HG03025 (cell line): ENCODE measurements at regions not wholly inside any gene's neighbourhood (a gene's known extent, or its start where the extent isn't known, plus 50 kb on each side); places are given as distances from the start of the nearest gene placed in this dataset.
"Not testable (repeated sequence)": the region's sequence is repeated elsewhere in the genome, so short reads cannot be mapped to it uniquely, and the experiment has no call there.

Source experiments
- ATAC-seq: cut with Tn5 transposase; IDR thresholded peaks from one replicate; pipeline ENCODE4 v1.9.1; 2021; ENCODE audit warnings: mild to moderate bottlenecking, moderate library complexity; ENCODE audit not compliant: unreplicated experiment, low FRiP score

DNA sequence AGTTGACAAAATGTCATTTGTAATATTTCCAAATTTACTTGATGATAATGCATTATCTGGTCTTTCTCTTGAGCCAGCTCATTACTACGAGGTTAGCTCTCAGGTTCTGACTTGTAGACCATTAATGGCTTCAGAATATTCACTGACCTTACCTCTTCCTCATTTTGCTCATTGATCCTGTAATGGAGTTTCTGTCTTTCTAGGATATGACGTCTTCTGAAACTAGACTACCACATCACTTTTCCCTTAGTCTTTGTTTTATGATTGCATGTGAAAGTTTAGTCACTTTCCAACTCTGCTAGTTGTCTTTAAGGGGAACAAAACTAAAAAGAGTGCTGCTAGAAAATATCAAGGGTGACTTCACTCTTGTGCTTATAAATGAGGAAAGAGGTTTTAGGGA is 697.6 kb downstream of the JRKL start:
- no peak for ATAC-seq

DNA sequence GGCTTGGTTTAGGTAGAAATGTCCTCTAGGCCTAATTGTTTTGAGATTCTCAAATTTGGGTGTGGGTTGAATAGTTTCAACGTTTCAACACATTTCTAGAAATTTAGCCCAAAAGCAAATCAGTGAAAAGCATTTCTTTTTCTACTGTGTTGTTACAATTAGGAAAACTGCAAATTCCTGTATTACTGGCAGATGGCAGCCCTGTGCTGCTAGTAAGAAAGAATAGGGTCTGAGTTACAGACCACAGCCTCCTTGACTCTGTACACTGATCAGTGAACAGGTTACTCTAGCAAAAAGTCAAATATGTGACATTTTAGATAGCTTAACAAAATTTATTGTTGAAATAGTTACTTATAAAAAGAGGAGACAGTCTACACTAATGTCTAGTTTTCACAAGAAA is 703.0 kb downstream of the JRKL start:
- no peak for ATAC-seq

DNA sequence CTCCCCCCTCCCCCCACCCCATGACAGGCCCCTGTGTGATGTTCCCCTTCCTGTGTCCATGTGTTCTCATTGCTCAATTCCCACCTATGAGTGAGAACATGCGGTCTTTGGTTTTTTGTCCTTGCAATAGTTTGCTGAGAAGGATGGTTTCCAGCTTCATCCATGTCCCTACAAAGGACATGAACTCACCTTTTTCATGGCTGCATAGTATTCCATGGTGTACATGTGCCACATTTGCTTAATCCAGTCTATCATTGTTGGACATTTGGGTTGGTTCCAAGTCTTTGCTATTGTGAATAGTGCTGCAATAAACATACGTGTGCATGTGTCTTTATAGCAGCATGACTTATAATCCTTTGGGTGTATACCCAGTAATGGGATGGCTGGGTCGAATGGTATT is 712.4 kb downstream of the JRKL start:
- ATAC-seq = not testable (repeated sequence)

DNA sequence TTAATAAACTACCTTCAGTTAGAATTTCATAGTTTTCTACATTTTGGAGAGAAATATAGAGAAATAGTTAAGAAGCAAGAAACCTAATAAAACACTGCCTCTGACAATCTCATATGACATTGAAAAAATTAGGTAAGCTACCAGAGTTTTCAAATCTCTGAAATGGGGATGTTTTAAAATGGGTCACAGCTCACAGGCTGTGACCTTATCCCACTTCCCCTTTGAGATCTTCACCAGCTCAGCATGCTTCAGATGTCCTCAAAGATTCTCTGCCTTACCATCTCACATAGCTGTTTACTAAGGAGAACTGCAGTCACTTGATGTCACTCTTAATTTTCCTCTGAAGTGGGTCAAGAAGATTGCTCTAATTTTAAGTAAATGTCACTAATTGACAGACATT is 717.8 kb downstream of the JRKL start:
- no peak for ATAC-seq

DNA sequence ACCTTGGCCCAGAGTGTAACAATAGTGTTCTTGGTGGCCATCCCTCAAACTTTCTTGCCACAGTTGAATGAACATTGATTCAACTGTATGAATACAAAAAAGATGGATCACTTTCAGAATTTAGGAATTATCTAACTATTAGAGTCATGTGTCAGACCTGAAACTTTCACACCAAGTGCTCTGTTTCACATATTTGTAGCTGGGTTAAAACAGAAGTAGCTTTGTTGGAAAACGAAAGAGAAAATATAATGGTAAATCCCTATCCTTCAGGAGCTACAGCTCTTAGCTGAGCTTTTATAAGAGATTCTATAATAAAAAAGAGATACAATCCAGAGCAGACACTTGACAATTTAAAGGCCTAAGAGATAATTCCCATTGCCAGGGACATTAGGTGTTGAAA is 719.3 kb downstream of the JRKL start:
- ATAC-seq = no peak

DNA sequence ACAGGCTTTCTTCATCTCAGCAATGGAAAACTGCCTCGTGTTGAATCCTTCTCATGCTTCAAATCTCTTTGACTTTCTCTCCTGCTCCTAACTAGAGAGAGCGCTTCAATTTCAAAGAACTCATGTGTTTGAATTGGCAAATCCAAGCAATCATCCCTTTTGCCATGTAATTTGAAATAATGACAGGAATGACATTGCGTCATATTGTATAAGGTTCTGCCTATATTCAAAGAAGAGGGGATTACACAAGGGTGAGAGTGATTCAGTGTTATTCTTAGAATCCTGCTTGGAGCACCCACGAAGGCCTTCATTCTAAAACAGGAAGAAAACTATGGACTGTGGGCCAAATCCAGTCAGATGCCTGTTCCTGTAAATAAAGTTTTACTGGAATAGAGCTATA is 720.6 kb downstream of the JRKL start:
- no peak for ATAC-seq

DNA sequence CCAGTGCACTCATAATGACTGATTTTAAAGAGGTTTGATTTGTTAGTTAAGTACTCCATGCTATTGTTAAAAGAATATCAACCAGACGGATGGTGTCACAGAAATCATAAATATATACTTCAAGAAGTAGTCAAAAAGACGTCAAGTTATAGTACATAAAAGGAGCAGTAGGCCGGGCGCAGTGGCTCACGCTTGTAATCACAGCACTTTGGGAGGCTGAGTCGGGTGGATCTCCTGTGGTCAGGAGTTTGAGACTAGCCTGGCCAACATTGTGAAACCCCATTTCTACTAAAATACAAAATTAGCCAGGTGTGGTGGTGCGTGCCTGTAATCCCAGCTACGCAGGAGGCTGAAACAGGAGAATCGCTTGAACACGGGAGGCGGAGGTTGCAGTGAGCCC is 721.7 kb downstream of the JRKL start:
- ATAC-seq = no peak

DNA sequence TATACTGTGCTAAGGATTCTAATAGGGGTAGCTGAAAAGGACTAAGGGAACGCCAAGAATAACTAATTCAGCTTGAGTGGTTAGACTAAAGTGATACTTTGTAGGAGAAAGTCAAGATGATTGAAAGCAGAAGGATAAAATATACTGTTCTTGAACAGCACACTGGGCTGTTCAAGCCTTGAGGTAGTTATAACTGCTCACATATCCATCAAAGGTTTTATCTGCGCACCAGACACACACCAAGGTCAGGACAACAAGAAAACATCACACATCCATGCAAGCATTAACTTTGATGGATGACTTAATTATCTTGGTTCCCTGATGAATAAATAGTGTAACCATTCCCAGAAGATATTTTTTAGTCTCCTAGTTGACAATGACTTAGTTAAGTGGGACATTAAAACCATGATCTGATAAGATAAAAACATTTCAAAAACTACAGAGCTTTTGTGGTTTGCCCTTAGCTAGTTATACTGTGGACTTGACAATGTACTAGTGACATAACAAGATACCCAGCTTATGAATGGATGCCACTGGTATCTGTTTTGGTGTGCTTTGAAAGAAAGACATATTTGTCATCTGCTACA is 728.9 kb downstream of the JRKL start:
- ATAC-seq = no peak

DNA sequence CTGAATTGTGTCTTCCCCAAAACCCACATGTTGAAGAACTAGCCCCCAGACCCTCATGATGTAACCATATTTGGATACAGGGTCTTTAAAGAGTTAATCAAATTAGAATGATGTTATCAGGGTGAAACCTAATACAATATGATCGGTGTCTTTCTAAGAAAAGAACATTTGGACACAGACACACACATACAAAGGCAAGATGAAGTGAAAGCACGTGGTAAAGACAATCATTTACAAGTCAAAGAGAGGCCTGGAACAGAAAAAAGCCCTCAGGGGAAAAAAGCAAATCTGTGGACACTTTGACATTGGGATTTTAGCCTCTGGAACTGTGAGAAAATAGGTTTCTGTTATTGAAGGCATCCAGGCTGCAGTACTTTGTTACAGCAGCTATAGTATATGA is 733.4 kb downstream of the JRKL start:
- ATAC-seq = no peak

DNA sequence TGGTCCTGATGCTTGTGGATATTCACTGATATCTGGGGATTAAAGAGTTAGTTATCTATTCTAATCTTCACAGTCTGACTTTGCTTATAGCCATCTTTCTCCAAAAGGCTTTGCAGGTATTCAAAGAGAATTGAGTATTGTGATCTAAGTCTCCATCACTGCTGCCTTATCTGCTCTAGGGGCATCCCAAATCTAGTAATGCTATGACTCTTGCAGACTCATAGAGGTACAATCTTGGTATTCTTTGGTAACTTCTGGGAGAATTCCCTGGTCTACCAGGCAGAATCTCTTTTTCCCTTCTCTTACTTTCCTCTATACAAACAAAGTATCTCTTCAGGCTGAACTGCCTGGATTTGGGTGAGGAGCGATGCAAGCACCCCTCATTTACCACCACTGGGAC is 746.3 kb downstream of the JRKL start:
- ATAC-seq = no peak

DNA sequence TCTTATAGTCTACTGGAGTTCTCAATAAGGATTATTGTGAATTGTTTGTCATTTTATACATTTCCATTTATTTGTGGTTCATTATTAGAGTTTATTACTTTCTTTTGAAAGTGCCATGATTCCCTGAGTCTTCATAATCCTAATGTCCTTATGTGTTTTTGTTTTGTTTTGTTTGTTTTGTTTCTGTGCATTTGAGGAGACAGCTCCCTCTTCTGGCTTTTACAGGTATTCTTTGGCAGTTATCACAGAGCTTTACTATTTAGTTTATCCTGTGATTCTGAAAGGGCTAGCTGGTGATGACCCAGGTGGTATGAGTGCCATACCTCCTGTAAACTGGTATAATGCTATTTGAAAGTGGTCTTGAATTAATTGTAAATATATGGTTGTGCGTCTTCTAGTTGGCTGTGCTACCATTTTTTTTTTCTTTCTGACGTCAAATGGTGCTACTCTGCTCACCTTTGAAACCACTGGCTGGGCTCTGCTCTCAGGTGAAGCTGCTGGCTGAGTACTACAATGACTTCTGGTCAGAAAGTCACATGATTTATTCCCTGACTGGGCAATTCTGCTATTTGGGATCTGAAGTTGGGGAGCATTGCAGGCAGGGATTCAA is 751.2 kb downstream of the JRKL start:
- ATAC-seq = no peak

DNA sequence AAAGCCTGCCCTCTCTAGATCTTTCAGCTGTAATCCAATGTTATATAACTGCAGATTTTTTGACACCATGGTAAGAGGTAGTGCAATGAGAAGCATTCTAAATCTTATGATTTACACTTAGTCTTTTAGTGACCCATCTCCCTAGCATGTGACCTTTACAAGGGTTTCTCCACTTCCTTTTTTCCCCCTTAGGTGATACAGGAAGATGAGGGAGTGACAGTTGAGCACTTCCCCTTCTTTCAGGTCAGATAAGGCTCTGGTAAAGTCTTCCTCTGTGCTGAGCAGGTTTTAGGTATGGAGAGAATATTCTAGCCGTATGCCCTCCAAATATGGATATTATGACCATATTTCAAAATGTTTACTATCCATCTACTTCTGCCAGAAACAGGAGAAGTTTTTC is 753.6 kb downstream of the JRKL start:
- no peak for ATAC-seq

DNA sequence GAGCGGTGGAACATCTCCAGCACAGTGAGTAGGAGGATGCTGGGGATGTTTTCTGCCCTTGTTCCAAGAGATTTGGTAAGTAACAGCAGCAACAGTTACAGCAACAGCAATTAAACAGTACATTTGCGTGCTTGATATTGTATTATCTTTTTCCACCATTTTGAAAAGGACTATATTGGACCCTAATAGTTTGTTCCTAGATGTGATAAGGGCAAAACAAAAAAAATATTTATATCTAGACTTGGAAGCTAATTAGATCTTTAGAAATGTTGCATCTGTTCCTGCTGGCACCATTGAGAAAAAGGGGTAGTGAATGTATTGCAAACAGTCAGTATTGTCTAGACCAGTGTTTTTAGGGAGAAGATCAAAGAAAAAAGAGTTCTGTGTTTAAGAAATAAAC is 759.9 kb downstream of the JRKL start:
- no peak for ATAC-seq

DNA sequence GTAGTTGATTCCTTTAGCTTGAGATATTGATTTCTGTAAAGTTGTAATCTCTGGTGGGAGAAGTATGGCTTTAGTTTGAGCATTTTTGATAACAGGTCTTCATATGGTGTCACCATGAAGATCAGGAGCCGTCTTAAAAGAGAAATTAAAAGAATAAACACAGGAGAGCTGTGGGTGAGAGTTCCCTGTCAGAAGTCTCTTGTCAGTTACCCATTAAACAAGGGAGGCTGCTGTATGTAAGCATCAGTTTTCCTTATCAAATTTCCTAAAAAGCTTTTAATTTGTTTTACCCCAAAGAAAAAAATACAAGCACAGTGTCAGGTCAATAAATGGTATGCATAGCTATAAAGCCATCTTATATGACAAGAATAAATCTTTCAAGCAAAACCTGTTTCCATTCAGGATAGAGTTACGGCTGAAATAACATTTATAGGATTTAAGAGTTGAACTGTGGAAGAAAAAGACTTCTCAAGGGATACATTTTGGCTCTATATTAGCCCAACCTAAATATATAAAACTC is 767.5 kb downstream of the JRKL start:
- ATAC-seq = no peak

DNA sequence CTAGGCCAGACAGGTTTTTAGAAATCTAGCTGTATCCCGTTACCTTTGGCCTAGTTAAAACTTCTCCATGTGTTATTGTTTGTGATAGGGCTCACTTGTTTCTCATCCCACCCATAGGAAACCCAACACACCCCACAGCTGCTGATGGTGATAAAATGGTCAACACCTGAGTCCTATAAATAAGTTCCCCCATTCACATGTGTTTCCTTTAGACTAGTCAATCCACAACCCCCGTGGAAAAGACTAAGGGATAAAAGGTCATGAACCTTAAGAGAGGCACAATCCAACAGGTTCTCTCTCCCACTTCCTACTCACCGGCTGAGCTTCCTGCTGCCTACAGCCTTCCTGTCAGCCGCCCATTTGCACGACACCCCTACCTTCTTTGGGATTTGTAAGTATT is 768.4 kb downstream of the JRKL start:
- ATAC-seq = no peak

DNA sequence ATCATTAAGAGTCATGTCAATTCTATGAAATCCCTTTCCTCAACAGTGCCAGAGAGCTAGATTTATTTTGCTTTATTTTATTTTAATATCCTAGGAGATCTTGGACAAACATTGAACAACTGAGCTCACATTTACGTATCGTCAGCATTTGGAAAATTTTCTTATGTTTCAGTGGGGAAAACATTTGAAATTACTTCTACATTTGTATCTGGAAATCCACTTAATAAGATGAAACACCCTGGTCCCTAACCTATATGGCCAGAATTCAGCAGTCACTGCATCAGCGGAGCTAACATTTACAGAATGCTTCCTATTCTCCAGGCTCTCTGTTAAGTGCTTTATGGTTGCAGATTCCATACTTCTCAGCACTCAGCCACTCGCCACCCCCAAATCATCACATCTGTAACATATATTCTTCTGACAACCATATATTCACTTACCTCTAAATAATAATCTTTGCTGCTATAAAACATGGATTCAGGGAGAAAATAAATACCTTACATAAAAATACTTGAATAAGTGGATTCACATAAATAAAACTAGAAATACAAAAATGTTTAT is 773.9 kb downstream of the JRKL start:
- ATAC-seq = no peak

DNA sequence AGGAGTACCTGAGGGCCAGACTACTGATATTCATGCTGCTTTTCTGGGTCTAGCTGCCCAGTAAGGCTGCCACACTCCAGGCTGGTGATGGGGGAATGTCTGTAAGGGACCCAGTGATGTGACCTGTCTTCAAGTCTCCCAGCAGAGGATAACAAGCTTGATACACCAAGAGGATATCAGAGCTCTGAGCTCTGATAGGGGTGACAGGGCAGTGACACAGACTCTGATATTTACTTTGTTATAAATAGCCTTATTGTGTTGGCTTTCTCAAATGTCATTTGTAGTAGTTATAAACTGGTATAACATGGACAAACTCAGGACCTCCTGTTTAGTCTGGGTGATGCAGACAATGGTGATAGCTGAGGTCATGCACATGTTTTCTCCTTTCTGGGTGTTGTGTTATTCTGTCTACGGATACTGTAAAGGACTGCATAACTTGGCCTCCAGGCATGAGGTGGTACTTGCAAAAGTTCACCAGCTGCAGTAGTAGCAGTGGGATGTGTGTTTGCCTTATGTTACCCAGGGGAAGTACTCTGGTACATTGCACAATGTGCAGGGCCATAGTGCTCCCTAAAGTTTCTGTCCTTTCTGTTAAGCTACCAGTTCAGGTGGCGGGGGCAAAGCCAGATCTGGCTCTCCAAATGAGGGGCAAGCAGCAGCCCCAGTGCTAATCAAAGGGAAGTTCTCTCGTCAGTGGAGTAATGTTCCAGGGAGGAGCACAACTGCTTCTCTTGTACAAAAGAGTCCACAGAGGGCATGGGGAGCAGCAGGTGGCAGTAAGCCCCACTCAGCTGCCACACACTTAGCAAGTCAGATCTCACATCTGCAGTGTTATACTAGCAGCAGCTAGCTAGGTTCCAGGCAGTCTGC is 812.2 kb downstream of the JRKL start:
- no peak for ATAC-seq

DNA sequence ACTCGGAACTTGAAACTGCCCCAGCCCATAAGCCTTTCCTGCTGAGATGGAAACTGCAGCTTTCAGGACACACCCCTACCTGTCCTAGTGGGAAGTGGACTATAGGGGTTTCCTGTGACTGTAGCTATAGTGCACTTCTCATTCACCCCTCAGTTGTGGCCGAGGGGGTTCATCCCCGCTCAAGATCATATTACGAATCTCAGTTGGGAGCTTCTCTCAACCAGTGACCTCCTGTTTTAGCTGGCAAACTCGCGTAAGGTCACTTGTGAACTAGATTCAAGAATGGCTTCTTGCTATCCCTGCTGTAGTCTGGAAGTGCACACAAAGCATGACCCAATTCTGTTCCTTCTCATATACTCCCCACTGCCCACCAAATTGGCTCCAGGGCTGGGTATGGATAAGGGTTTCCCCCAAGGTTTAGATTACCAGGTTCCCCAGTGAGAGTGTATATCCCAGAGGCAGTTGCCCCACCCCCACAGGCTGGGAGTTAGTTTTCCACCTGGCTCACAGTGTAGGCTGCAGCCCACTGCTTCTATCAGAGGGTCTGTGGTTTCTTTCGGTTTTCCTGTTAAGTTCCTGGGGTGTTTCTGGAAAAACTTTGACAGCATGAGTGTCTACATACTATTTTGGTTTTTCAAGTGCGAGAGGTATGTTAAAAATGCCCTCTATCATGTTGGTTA is 812.9 kb downstream of the JRKL start:
- no peak for ATAC-seq

DNA sequence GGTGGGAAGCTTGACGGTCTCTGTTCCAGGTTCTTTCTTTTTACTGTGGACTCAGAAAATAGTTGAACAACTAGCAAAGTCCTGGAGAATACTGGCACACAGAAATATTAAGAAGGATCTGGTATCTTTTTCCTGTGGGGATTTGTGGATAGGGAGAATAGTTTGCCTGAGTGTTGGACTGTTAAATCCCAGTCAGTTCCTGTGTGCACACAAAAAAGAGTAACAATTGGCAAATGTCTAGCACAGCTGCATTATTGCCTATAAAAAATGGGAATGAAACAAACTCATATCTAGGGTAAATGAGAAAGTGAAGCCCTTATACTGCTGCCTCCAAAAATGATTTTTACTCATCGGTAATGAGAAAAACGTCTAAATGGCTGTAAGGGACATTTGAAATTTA is 828.2 kb downstream of the JRKL start:
- no peak for ATAC-seq

DNA sequence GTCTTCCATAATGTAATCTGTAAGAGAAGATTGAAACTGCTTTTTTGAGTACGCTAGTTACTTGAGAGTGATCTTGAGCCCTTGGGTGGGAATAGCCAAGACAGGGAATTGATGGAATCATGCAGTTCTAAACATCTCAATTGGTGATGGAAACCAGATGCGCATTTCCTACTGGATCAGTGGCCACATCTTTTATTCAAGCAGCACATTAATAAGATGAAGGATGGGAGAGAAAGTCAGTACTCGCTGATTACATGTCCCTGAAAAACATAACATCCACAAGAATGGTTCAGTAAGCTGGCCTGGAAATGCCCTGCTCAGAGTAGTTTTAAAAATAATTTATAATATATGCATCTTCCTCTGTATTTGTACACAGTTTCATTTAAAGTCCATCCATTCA is 833.8 kb downstream of the JRKL start:
- ATAC-seq = no peak

DNA sequence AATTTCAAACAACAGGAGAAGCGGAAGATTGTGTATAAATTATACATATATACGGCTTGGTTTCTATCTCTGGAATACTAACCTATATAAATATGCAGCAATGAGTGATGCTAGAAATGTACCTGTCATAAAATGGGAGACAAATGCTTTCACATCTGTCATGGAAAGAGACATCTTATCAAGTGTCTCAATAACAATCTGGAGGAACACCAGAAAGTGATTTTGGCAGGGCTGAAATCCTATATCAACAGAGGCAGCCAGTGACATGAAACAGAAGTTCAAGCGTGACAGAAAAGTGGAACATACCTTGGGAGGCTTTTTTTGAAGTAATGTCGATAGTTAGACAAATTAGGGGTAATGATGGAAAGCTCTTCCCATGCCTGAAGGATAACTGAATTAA is 834.6 kb downstream of the JRKL start:
- no peak for ATAC-seq
